VCaP (cell line): ENCODE measurements at regions not wholly inside any gene's neighbourhood (a gene's known extent, or its start where the extent isn't known, plus 50 kb on each side); places are given as distances from the start of the nearest gene placed in this dataset.

ENCODE experiments used
- H3K27ac ChIP-seq: fragments of 450-650 bp; 2 replicates; pipeline ENCODE4 v1.5.1; 2017
- TF ChIP-seq, protein P1 (sequence below): fragments of 450-650 bp; conservative IDR thresholded peaks from 2 replicates; pipeline ENCODE4 v1.5.1; 2017; ENCODE audit warnings: mild to moderate bottlenecking, moderate library complexity

DNA sequence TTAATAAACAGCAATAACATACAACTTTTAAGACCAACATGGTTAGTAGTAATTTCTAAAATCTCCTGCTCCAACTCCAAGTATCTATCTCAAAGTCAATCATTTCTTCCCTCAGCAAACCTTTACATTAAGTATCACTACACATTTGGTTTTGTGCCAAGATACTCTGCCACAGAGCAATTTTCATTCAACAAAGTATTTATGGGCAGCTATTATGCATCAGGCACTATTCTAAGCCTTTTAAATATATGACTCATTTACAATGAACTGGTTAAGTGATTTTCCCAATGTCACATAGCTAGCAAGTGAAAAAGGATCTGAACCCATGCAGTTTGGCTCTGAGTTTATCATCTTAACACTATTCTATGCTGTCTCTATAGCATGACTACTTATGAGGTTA lies 264.3 kb downstream of the NOL4 start:
- H3K27ac ChIP-seq, result no peak overlapping the region
- TF ChIP-seq, protein P1, sequence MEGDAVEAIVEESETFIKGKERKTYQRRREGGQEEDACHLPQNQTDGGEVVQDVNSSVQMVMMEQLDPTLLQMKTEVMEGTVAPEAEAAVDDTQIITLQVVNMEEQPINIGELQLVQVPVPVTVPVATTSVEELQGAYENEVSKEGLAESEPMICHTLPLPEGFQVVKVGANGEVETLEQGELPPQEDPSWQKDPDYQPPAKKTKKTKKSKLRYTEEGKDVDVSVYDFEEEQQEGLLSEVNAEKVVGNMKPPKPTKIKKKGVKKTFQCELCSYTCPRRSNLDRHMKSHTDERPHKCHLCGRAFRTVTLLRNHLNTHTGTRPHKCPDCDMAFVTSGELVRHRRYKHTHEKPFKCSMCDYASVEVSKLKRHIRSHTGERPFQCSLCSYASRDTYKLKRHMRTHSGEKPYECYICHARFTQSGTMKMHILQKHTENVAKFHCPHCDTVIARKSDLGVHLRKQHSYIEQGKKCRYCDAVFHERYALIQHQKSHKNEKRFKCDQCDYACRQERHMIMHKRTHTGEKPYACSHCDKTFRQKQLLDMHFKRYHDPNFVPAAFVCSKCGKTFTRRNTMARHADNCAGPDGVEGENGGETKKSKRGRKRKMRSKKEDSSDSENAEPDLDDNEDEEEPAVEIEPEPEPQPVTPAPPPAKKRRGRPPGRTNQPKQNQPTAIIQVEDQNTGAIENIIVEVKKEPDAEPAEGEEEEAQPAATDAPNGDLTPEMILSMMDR, result no peak

DNA sequence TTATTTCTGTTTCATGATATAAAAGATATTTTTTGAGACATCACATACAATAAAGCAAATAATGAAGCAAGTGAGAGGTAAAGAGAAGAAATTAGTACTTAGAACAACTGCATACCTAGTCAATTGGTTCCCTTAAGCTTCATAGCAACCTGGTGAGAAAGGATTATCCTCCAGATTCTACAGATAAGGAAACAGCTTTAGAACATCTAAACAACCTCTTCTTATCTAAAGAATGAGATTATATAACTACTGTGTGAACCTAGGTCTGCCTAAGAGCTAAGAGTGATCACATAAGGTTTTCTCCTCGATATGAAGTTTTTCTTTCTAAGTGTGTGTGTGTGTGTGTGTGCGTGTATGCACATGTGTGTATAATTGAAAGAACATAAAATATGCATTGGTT lies 265.1 kb downstream of the NOL4 start:
- no peak overlapping the region for H3K27ac ChIP-seq
- TF ChIP-seq, protein P1, result no peak

DNA sequence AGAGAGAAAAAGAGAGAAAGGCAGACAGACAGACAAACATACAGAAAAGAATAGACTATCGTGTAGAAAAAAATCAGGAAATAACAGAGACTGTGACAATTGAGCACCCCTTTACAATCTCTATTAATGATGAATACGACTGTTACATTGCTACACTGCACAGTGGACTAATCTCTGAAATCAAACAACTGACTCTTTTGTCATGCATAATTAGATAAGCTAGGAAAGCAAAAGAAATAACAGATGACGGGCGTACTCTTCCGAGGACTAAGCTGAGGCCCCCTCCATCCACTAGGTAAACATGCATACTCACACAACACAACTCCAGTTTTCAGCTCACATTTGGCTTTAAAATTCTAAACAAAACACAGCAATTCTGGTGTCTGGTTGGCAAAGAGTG lies 267.0 kb downstream of the NOL4 start:
- TF ChIP-seq, protein P1, result no peak
- no peak overlapping the region for H3K27ac ChIP-seq

DNA sequence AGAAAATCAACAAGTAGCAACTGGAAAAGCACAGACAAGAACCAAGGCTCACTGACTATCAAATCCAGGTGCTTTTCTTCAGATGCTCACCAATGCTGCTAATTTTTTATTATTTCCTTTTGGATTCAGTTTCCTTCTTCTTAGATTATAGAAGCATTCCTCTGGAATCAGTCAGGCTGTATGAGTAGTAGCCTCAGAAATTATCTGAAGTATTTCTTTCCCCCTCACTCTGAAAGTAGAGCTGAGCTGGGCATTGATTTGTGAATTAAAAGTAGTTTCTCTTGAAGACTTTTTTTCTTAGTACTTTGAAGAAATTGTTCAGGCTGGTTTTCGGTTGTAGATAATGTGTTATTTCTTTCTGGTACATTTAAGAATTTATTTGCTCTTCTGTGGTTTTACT lies 273.7 kb downstream of the NOL4 start:
- TF ChIP-seq, protein P1, result no peak
- H3K27ac ChIP-seq, result no peak overlapping the region

DNA sequence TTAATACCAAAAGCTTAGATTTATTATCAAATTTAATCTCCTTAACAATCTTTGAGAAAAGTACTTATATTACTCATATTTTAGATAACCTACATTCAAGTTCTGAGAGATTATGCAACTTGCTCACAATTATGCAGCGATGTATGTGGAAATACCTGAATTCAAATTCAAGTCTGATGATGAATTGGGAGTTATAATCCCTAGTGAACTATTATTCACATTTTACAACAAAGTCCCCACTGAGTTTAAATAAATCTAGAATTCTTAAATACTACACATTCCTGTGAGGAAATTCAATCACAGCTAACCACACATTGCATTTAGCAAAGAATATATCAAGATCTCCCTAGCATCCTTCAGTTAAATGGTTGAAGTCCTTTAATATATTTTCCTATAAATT lies 278.4 kb downstream of the NOL4 start:
- H3K27ac ChIP-seq, result no peak overlapping the region
- TF ChIP-seq, protein P1, result no peak

DNA sequence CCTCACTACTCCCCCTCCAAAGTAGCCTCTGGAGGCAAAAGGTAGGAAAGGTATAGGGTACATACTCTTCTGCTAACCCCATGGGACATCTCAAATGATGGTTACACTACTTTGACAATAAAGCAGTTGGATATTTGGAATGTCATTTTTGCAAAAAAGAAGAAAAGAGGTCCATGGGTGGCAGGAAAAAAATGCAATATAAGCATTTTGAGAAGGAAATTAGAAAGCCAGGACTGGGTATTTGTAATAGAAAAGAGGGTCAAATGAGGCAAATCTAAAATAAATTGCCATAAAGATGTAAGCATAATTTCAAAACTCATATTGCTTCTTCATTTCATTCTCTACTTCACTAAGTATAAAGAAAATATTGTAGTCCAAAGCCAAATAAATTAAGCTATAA lies 280.2 kb downstream of the NOL4 start:
- no peak overlapping the region for H3K27ac ChIP-seq
- TF ChIP-seq, protein P1, result no peak

DNA sequence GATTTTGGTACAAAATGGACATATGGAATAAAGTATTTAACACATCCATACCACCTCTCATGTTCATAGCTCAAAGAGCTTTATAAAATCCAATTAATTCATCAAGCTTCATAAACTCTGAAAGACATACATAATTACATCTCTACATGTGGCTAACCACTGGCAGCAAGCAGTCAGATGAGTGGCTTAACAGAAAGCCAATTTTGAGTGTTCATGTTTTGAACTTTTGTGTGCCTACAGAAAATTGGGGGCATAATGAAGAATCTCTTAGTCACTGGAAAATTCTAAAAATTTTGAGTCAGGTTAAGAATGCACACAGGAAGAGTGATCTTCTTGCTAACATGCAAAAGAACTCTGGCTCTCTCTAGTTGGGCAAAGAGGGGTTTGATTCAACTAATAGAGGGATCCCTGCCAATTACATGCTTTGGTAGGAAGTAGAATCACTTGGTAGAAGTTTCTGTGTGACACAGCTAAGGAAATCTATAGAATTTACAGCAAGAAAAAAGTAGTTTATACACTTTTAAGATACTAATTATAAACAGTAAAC lies 287.4 kb downstream of the NOL4 start:
- no peak overlapping the region for H3K27ac ChIP-seq
- TF ChIP-seq, protein P1, result no peak
